ENCODE measurements at regions not wholly inside any gene's neighbourhood (a gene's known extent, or its start where the extent isn't known, plus 50 kb on each side); places are given as distances from the start of the nearest gene placed in this dataset.

- no peak for TF ChIP-seq CTCF (IDR thresholded peaks at IDR 0.05; ENCODE audit: insufficient read depth, low read length, poor library complexity, severe bottlenecking)
- no peak for TF ChIP-seq EZH2phosphoT487 (conservative IDR thresholded peaks at IDR 0.05; ENCODE audit: low read length)
Measured at GRCh38 chr10:118213436-118213835, 128.7 kb downstream of the FAM204A start.
